ENCODE measurements at regions not wholly inside any gene's neighbourhood (a gene's known extent, or its start where the extent isn't known, plus 50 kb on each side); places are given as distances from the start of the nearest gene placed in this dataset.
"Not testable (repeated sequence)": the region's sequence is repeated elsewhere in the genome, so short reads cannot be mapped to it uniquely, and the experiment has no call there.

GRCh38 chr2:5019324-5019723 is 672.9 kb upstream of the SOX11 start:
- H3K27me3 ChIP-seq (ENCODE audit: control insufficient read depth in 1 of 2, insufficient read depth in 2 of 2, low read length in 2 of 2), result no peaks in the 10 kb centered on the region
- no peak overlapping the region for H3K4me3 ChIP-seq (ENCODE audit: low read length in 2 of 2)
- no peak overlapping the region for H3K27ac ChIP-seq (ENCODE audit: low read length)
- peaks cover 0 to 3% of the 10 kb centered on the region in 2 donors for H3K9me3 ChIP-seq (ENCODE audit: control insufficient read depth in 2 of 2, low read length in 2 of 2)
- H3K4me1 ChIP-seq (ENCODE audit: control insufficient read depth, insufficient read depth, low read length), result no peaks in the 10 kb centered on the region
- H3K9ac ChIP-seq (ENCODE audit: low read length in 2 of 2), result no peak overlapping the region
- no peaks in the 10 kb centered on the region for H3K36me3 ChIP-seq (ENCODE audit: control insufficient read depth in 2 of 2, insufficient read depth in 2 of 2, low read length in 2 of 2)

GRCh38 chr2:5020116-5020875 is 671.9 kb upstream of the SOX11 start:
- no peaks in the 10 kb centered on the region for H3K36me3 ChIP-seq (ENCODE audit: control insufficient read depth in 2 of 2, insufficient read depth in 2 of 2, low read length in 2 of 2)
- H3K27me3 ChIP-seq (ENCODE audit: control insufficient read depth in 1 of 2, insufficient read depth in 2 of 2, low read length in 2 of 2), result no peaks in the 10 kb centered on the region
- H3K4me1 ChIP-seq (ENCODE audit: control insufficient read depth, insufficient read depth, low read length), result no peaks in the 10 kb centered on the region
- H3K9me3 ChIP-seq (ENCODE audit: control insufficient read depth in 2 of 2, low read length in 2 of 2), result peaks cover 0 to 3% of the 10 kb centered on the region in 2 donors
- H3K9ac ChIP-seq (ENCODE audit: low read length in 2 of 2), result no peak overlapping the region
- H3K4me3 ChIP-seq (ENCODE audit: low read length in 2 of 2), result no peak overlapping the region
- H3K27ac ChIP-seq (ENCODE audit: low read length), result no peak overlapping the region

GRCh38 chr2:5021136-5021535 is 671.0 kb upstream of the SOX11 start:
- Histone ChIP-seq H3K36me3 (ENCODE audit: control insufficient read depth in 2 of 2, insufficient read depth in 2 of 2, low read length in 2 of 2) (no peaks in the 10 kb centered on the region), H3K4me3 (ENCODE audit: low read length in 2 of 2) (no peak overlapping the region), H3K9ac (ENCODE audit: low read length in 2 of 2) (no peak overlapping the region), H3K9me3 (ENCODE audit: control insufficient read depth in 2 of 2, low read length in 2 of 2) (peaks cover 0 to 3% of the 10 kb centered on the region in 2 donors), H3K27ac (ENCODE audit: low read length) (no peak overlapping the region), H3K4me1 (ENCODE audit: control insufficient read depth, insufficient read depth, low read length) (no peaks in the 10 kb centered on the region), H3K27me3 (ENCODE audit: control insufficient read depth in 1 of 2, insufficient read depth in 2 of 2, low read length in 2 of 2) (no peaks in the 10 kb centered on the region)

- Histone ChIP-seq H3K36me3 (ENCODE audit: control insufficient read depth in 2 of 2, insufficient read depth in 2 of 2, low read length in 2 of 2) (no peaks in the 10 kb centered on the region), H3K27me3 (ENCODE audit: control insufficient read depth in 1 of 2, insufficient read depth in 2 of 2, low read length in 2 of 2) (no peaks in the 10 kb centered on the region), H3K27ac (ENCODE audit: low read length) (no peak overlapping the region), H3K9ac (ENCODE audit: low read length in 2 of 2) (no peak overlapping the region), H3K4me1 (ENCODE audit: control insufficient read depth, insufficient read depth, low read length) (no peaks in the 10 kb centered on the region), H3K9me3 (ENCODE audit: control insufficient read depth in 2 of 2, low read length in 2 of 2) (peaks cover 0 to 3% of the 10 kb centered on the region in 2 donors), H3K4me3 (ENCODE audit: low read length in 2 of 2) (no peak overlapping the region)
These were observed 670.1 kb upstream of the SOX11 start for GRCh38 chr2:5022061-5022460.

- H3K4me3 ChIP-seq (ENCODE audit: low read length in 2 of 2); H3K9ac ChIP-seq (ENCODE audit: low read length in 2 of 2); H3K4me1 ChIP-seq (ENCODE audit: control insufficient read depth, insufficient read depth, low read length); H3K27me3 ChIP-seq (ENCODE audit: control insufficient read depth in 1 of 2, insufficient read depth in 2 of 2, low read length in 2 of 2); H3K36me3 ChIP-seq (ENCODE audit: control insufficient read depth in 2 of 2, insufficient read depth in 2 of 2, low read length in 2 of 2); H3K27ac ChIP-seq (ENCODE audit: low read length); H3K9me3 ChIP-seq (ENCODE audit: control insufficient read depth in 2 of 2, low read length in 2 of 2): not testable (repeated sequence)
These were observed 669.2 kb upstream of the SOX11 start for GRCh38 chr2:5022708-5023635.

GRCh38 chr2:5026571-5027234 is 665.5 kb upstream of the SOX11 start:
- no peak overlapping the region for H3K4me3 ChIP-seq (ENCODE audit: low read length in 2 of 2)
- H3K36me3 ChIP-seq (ENCODE audit: control insufficient read depth in 2 of 2, insufficient read depth in 2 of 2, low read length in 2 of 2), result no peaks in the 10 kb centered on the region
- H3K9ac ChIP-seq (ENCODE audit: low read length in 2 of 2), result no peak overlapping the region
- H3K9me3 ChIP-seq (ENCODE audit: control insufficient read depth in 2 of 2, low read length in 2 of 2), result peaks cover 0 to 3% of the 10 kb centered on the region in 2 donors
- H3K27me3 ChIP-seq (ENCODE audit: control insufficient read depth in 1 of 2, insufficient read depth in 2 of 2, low read length in 2 of 2), result no peaks in the 10 kb centered on the region
- H3K4me1 ChIP-seq (ENCODE audit: control insufficient read depth, insufficient read depth, low read length), result no peaks in the 10 kb centered on the region
- H3K27ac ChIP-seq (ENCODE audit: low read length), result no peak overlapping the region

- no peaks in the 10 kb centered on the region for H3K36me3 ChIP-seq (ENCODE audit: control insufficient read depth in 2 of 2, insufficient read depth in 2 of 2, low read length in 2 of 2)
- no peak overlapping the region for H3K4me3 ChIP-seq (ENCODE audit: low read length in 2 of 2)
- H3K4me1 ChIP-seq (ENCODE audit: control insufficient read depth, insufficient read depth, low read length), result no peaks in the 10 kb centered on the region
- no peaks in the 10 kb centered on the region for H3K27me3 ChIP-seq (ENCODE audit: control insufficient read depth in 1 of 2, insufficient read depth in 2 of 2, low read length in 2 of 2)
- no peak overlapping the region for H3K9ac ChIP-seq (ENCODE audit: low read length in 2 of 2)
- no peaks in the 10 kb centered on the region for H3K9me3 ChIP-seq (ENCODE audit: control insufficient read depth in 2 of 2, low read length in 2 of 2)
- no peak overlapping the region for H3K27ac ChIP-seq (ENCODE audit: low read length)
These were observed 657.1 kb upstream of the SOX11 start for GRCh38 chr2:5035057-5035488.

- Histone ChIP-seq H3K36me3 (ENCODE audit: control insufficient read depth in 2 of 2, insufficient read depth in 2 of 2, low read length in 2 of 2) (no peaks in the 10 kb centered on the region), H3K27me3 (ENCODE audit: control insufficient read depth in 1 of 2, insufficient read depth in 2 of 2, low read length in 2 of 2) (no peaks in the 10 kb centered on the region), H3K4me3 (ENCODE audit: low read length in 2 of 2) (no peak overlapping the region), H3K4me1 (ENCODE audit: control insufficient read depth, insufficient read depth, low read length) (no peaks in the 10 kb centered on the region), H3K9me3 (ENCODE audit: control insufficient read depth in 2 of 2, low read length in 2 of 2) (no peaks in the 10 kb centered on the region), H3K9ac (ENCODE audit: low read length in 2 of 2) (no peak overlapping the region), H3K27ac (ENCODE audit: low read length) (no peak overlapping the region)
These were observed 655.9 kb upstream of the SOX11 start for GRCh38 chr2:5036256-5036655.

GRCh38 chr2:5039241-5039975 is 652.8 kb upstream of the SOX11 start:
- H3K27ac ChIP-seq (ENCODE audit: low read length), result no peak overlapping the region
- peaks cover 5% of the 10 kb centered on the region for H3K4me1 ChIP-seq (ENCODE audit: control insufficient read depth, insufficient read depth, low read length)
- no peak overlapping the region for H3K4me3 ChIP-seq (ENCODE audit: low read length in 2 of 2)
- no peaks in the 10 kb centered on the region for H3K36me3 ChIP-seq (ENCODE audit: control insufficient read depth in 2 of 2, insufficient read depth in 2 of 2, low read length in 2 of 2)
- H3K27me3 ChIP-seq (ENCODE audit: control insufficient read depth in 1 of 2, insufficient read depth in 2 of 2, low read length in 2 of 2), result no peaks in the 10 kb centered on the region
- no peak overlapping the region for H3K9ac ChIP-seq (ENCODE audit: low read length in 2 of 2)
- H3K9me3 ChIP-seq (ENCODE audit: control insufficient read depth in 2 of 2, low read length in 2 of 2), result no peaks in the 10 kb centered on the region

- no peaks in the 10 kb centered on the region for H3K9me3 ChIP-seq (ENCODE audit: control insufficient read depth in 2 of 2, low read length in 2 of 2)
- peaks cover 5% of the 10 kb centered on the region for H3K4me1 ChIP-seq (ENCODE audit: control insufficient read depth, insufficient read depth, low read length)
- H3K36me3 ChIP-seq (ENCODE audit: control insufficient read depth in 2 of 2, insufficient read depth in 2 of 2, low read length in 2 of 2), result no peaks in the 10 kb centered on the region
- H3K9ac ChIP-seq (ENCODE audit: low read length in 2 of 2), result no peak overlapping the region
- H3K4me3 ChIP-seq (ENCODE audit: low read length in 2 of 2), result no peak overlapping the region
- H3K27me3 ChIP-seq (ENCODE audit: control insufficient read depth in 1 of 2, insufficient read depth in 2 of 2, low read length in 2 of 2), result no peaks in the 10 kb centered on the region
- H3K27ac ChIP-seq (ENCODE audit: low read length), result no peak overlapping the region
These were observed 651.6 kb upstream of the SOX11 start for GRCh38 chr2:5040571-5040970.
